SH-SY5Y (cell line): ENCODE measurements at regions not wholly inside any gene's neighbourhood (a gene's known extent, or its start where the extent isn't known, plus 50 kb on each side); places are given as distances from the start of the nearest gene placed in this dataset.

Experiments
- GATA2 ChIP-seq: IDR thresholded peaks from 2 replicates; pipeline ENCODE4 v1.6.1; 2011; ENCODE audit warnings: mild to moderate bottlenecking, low read depth, low read length
- GATA3 ChIP-seq: IDR thresholded peaks from 2 replicates; pipeline ENCODE4 v1.6.1; 2011; ENCODE audit warnings: low read depth, mild to moderate bottlenecking, low read length, moderate library complexity

- TF ChIP-seq GATA2 (no peak), GATA3 (no peak)
Measured at GRCh38 chr10:78640796-78641636, 427.8 kb upstream of the ZMIZ1 start.

DNA sequence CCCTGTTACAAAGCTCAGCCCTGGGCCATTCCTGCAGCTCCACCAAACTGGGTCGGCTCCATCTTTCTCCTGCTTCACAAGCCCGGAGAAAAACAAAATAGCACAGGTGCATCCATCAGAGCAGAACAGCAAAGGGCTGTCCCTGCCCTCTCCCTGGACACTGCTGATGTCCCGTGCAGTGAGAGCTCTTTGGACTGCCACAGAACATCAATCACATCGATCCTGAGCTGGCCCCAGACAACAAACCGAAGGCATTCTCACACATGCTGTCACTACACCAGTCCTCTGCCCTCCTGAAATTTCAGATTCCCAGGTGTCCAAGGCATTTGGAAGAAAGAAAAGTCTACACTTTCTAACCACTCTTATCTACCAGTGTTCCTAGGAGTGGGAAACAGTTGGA is 427.1 kb upstream of the ZMIZ1 start:
- TF ChIP-seq GATA3 (no peak), GATA2 (no peak)

DNA sequence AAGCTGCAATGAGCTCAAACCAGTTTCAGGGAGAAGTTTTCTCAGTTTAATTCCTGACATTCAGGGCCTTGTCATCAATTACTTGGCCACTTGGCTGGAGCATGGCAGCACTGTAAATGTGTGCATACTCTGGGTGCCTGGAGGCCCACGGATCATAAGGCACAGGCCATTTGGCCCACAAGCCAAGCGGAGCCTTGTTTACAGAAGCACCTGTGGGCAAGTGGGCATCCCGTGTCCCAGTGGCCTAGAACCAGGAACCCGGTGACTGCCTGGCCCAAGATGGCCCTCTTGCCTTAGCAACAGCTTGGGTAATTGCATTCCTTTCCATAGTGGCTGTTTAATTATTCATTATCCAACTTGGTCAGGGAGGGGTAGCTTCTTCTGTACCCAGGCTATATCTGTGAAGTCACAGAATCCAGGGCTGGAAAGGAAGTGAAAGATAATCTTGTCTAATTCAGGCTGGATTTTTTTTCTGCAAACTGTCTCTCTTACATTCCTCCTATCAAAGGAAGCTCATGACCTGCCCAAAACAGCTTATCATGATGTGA is 426.4 kb upstream of the ZMIZ1 start:
- no peak for TF ChIP-seq GATA2
- TF ChIP-seq GATA3, result no peak

DNA sequence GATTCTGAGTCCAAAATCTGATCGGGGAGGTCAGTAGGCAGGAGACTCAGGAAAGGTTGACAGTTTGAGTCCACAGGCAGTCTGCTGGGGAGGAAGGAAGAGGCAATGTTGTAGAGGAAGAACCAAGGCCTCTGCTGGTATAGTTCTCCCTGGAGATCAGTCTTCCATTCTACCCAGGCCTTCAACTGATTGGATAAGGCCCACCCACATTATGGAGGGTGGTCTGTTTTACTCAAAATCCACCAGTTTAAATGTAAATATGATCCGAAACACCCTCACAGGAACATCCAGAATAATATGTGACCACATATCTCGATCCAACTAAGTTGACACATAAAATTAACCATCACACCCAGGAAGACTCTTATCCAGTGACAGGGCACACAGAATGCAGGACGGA is 425.3 kb upstream of the ZMIZ1 start:
- no peak for TF ChIP-seq GATA2
- no peak for TF ChIP-seq GATA3

- no peak for TF ChIP-seq GATA3
- TF ChIP-seq GATA2, result no peak
Measured at GRCh38 chr10:78644550-78644949, 424.2 kb upstream of the ZMIZ1 start.

- TF ChIP-seq GATA2 (no peak), GATA3 (no peak)
Measured at GRCh38 chr10:78645169-78645686, 423.5 kb upstream of the ZMIZ1 start.

DNA sequence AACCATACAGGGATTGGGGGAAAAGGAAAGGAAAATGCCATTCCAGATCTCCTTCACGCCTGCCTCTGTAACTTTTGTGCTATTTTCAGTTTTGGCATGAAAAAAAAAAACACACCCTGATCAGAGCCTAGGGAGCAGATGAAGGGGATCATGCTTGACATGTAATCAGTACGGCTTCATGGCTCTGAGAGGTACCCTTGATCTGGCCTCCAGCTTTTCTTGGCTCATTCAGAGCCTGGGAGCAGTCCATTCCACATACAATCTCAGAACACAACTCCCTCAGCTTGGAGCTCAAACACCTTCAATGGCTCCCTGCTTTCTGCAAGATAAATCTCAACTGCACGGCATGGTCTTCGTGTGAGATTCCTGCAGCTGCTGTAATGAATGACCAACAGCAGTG is 422.8 kb upstream of the ZMIZ1 start:
- TF ChIP-seq GATA2 (no peak), GATA3 (no peak)

- TF ChIP-seq GATA2 (no peak), GATA3 (no peak)
Measured at GRCh38 chr10:78648256-78648860, 420.4 kb upstream of the ZMIZ1 start.

DNA sequence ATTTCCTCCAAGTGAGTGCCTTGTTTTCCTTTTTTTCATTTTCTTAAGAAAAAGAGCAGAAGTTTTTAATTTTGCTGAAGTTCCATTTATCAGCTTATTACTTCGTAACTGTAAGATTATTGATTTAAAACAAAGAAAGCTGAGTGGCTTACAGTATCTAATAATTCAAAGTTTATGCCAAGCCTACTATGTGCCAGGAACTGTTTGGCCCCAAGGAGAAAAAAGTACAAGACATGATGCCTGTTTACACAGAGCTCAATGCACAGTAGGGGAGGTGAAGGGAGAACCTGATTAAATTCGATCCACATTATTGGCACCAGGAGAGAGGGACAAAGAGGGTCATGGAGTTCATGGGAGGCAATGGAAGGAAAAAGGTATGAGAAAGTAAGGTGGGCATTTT is 419.3 kb upstream of the ZMIZ1 start:
- TF ChIP-seq GATA2 (no peak), GATA3 (no peak)

DNA sequence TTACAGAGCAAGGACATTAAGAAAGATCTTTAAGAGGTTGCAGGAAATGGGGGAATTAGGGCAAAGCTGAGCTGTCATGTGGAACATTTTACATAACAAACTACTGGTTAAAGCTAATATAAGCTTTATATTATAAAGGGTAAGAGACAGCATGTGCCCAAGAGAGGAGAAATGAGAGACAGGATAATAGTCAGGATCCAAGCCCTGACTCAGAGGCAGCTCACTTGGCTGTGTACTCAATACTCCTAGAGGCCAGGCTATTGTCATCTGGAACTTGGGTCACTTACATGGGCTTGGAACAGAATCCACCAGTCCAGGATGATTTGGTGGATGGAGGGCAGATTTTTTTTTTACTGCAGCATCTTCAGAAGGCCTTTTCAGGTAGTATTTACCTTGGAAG is 418.6 kb upstream of the ZMIZ1 start:
- TF ChIP-seq GATA2, result no peak
- TF ChIP-seq GATA3, result no peak

DNA sequence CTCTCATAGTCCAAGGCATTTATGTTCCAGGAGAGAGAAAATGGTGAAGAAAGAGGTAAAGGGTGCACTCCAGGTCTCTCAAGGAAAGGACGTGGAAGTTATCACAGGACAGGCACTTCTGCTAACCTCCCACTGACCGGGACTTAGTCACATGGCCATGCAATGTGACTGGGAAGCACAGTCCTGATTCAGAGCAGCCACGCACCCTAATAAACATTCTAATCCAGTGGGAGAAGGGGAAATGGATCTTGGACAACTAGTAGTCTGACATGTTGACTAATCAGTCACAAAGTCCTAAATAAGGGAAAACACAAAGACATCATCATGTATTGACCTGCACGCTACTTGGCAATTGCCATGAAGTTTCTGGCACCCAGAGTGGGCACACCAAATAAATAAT is 417.5 kb upstream of the ZMIZ1 start:
- TF ChIP-seq GATA2 (no peak), GATA3 (no peak)

DNA sequence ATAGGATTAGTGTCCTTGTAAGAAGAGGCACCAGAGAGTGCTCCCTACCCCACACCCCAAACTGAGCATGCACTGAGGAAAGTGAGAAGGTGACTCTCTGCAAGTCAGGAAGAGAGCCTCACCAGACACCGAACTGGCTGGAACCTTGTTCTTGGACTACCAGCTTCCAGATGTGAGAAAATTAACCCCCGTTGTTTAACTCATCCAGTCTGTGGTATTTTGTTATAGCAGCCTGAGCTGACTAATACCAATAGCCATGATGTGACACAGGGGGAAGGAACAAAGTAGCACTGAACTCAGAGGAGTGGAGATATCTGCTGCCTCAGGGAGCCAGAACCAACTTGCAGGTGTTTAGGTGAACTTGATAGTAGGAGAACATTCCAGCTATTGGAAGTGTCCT is 415.2 kb upstream of the ZMIZ1 start:
- TF ChIP-seq GATA2, result no peak
- TF ChIP-seq GATA3, result no peak

DNA sequence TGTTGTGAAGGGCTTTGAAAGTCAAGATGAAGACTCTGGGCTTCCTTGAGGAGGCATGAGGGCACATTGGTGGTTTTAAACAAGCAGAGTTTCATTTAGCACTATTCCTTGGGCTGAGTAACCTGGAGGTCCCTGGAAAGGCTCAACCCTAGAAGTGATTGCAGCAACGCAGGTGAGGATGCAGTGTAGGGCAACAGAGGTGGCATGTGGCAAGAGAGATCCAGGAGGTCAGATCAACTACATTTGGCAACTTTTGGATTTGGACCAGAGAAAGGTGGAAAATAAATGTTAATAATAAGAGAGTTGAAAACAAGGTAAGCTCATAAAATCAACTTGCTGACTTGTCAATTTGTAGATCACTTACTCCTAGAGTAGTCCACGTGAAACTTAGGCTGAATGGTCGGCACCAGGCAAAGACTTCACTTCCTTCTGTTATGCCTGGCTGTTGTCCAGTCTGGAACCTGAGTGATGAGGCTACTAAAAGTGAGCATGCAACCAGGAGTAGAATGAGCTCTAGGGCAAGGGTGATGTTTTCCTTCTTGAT is 414.6 kb upstream of the ZMIZ1 start:
- TF ChIP-seq GATA3 (no peak), GATA2 (no peak)

DNA sequence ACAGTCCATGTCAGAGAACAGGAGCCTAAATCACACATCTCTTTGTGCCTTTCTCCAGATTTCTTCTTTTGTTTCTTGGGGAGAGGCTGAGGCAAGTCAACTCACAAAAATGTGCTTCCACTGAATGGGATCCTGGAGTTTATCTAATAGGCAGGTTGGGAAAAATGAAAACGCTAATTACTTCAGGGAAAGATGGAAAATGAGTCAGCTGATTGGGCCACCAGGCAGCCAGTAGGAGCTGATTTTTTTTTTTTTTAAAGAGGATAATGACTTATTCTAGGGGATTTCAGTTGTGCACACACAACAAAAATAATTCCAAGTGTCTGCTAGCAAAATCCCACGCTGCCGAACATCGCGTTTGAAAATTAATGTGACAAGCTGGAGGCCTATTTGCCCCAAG is 412.8 kb upstream of the ZMIZ1 start:
- TF ChIP-seq GATA2, result no peak
- no peak for TF ChIP-seq GATA3
